IMR-90 (cell line): ENCODE measurements at regions not wholly inside any gene's neighbourhood (a gene's known extent, or its start where the extent isn't known, plus 50 kb on each side); places are given as distances from the start of the nearest gene placed in this dataset.

Experiments
- ATAC-seq: fragments of 200-7000 bp; cut with Tn5 transposase; 2 replicates; pipeline ENCODE4 v1.9.1; 2020; ENCODE audit warnings: low read depth, mild to moderate bottlenecking, moderate library complexity
- BruUV-seq: library from RNA; stranded (reverse); fragments of 400-500 nt; replicated peaks from 2 replicates; lab custom pipeline; 2021; lab: Mats Ljungman, UMichigan
- CTCF ChIA-PET: fragments of 300-600 bp; formaldehyde crosslinking; extraction: SDS; loops from one replicate; lab custom pipeline; 2021; ENCODE audit warnings: antibody characterized with exemption; lab: Yijun Ruan, JAX
- POLR2A ChIA-PET: fragments of 300-600 bp; sonication (Branson Sonifier 250); formaldehyde crosslinking; loops from one replicate; lab custom pipeline; 2022; ENCODE audit warnings: antibody characterized with exemption; ENCODE audit not compliant: unreplicated experiment; lab: Charles Lee
- DNase-seq: peaks from one replicate; pipeline ENCODE4 v3.0.0; 2013
- H2AFZ ChIP-seq: replicated peaks from 2 replicates; pipeline ENCODE3; 2013; ENCODE audit warnings: low read length, mild to moderate bottlenecking; ENCODE audit not compliant: poor library complexity
- H2AK5ac ChIP-seq: 2 replicates; pipeline ENCODE4 v1.6.1; 2013; ENCODE audit warnings: low read depth, low read length, inconsistent platforms
- H2AK9ac ChIP-seq: replicated peaks from 2 replicates; pipeline ENCODE3; 2013; ENCODE audit warnings: mild to moderate bottlenecking, low read depth, low read length, moderate library complexity; ENCODE audit not compliant: poor library complexity
- H2BK120ac ChIP-seq: 2 replicates; pipeline ENCODE4 v1.6.1; 2013; ENCODE audit warnings: low read depth, low read length, inconsistent platforms
- H2BK15ac ChIP-seq: 3 replicates; pipeline ENCODE4 v1.6.1; 2013; ENCODE audit warnings: low read depth, low read length, inconsistent platforms
- H2BK20ac ChIP-seq: 2 replicates; pipeline ENCODE4 v1.6.1; 2013; ENCODE audit warnings: low read depth, mild to moderate bottlenecking, inconsistent platforms, low read length, moderate library complexity
- H2BK5ac ChIP-seq: 2 replicates; pipeline ENCODE4 v1.6.1; 2013; ENCODE audit warnings: mild to moderate bottlenecking, low read depth, low read length, inconsistent platforms; ENCODE audit not compliant: poor library complexity, severe bottlenecking
- H3K14ac ChIP-seq: replicated peaks from 2 replicates; pipeline ENCODE4 v1.6.1; 2013; ENCODE audit warnings: low read depth, low read length, inconsistent platforms
- H3K18ac ChIP-seq: 2 replicates; pipeline ENCODE4 v1.6.1; 2013; ENCODE audit warnings: low read depth, low read length, control low read depth
- H3K23ac ChIP-seq: 2 replicates; pipeline ENCODE4 v1.6.1; 2013; ENCODE audit warnings: low read depth, low read length, inconsistent platforms
- H3K27ac ChIP-seq: 2 replicates; pipeline ENCODE4 v1.5.1; 2013; ENCODE audit warnings: mild to moderate bottlenecking, control low read depth, low read length; ENCODE audit not compliant: insufficient read depth
- H3K27me3 ChIP-seq: 2 replicates; pipeline ENCODE4 v1.6.1; 2013; ENCODE audit warnings: low read length; ENCODE audit not compliant: control insufficient read depth, insufficient read depth
- H3K36me3 ChIP-seq: 2 replicates; pipeline ENCODE4 v1.6.1; 2013; ENCODE audit warnings: low read length, mixed read lengths; ENCODE audit not compliant: control insufficient read depth, insufficient read depth
- H3K4ac ChIP-seq: 2 replicates; pipeline ENCODE4 v1.6.1; 2013; ENCODE audit warnings: low read depth, low read length, inconsistent platforms
- H3K4me1 ChIP-seq: 2 replicates; pipeline ENCODE4 v1.6.1; 2013; ENCODE audit warnings: low read length, mixed read lengths; ENCODE audit not compliant: control insufficient read depth, insufficient read depth
- H3K4me2 ChIP-seq: 2 replicates; pipeline ENCODE4 v1.6.1; 2013; ENCODE audit warnings: low read depth, mild to moderate bottlenecking, control low read depth, low read length, moderate library complexity
- H3K4me3 ChIP-seq: 2 replicates; pipeline ENCODE4 v1.5.1; 2013; ENCODE audit warnings: low read depth, mild to moderate bottlenecking, control low read depth, low read length, moderate library complexity; ENCODE audit not compliant: insufficient read depth
- H3K56ac ChIP-seq: 2 replicates; pipeline ENCODE4 v1.6.1; 2013; ENCODE audit warnings: low read length, inconsistent platforms; ENCODE audit not compliant: insufficient read depth; ENCODE audit errors: extremely low read depth
- H3K79me1 ChIP-seq, 2 experiments: 2 replicates each; pipeline ENCODE4 v1.6.1; 2013; ENCODE audit warnings: low read length in 2 of 2, inconsistent platforms in 1 of 2, low read depth in 1 of 2
- H3K9ac ChIP-seq: 2 replicates; pipeline ENCODE4 v1.6.1; 2013; ENCODE audit warnings: low read depth, low read length, control low read depth
- H3K9me1 ChIP-seq: 2 replicates; pipeline ENCODE4 v1.6.1; 2013; ENCODE audit warnings: low read length, inconsistent platforms; ENCODE audit not compliant: insufficient read depth
- H3K9me3 ChIP-seq: 2 replicates; pipeline ENCODE4 v1.6.1; 2013; ENCODE audit warnings: low read length; ENCODE audit not compliant: control insufficient read depth, insufficient read depth
- H4K20me1 ChIP-seq: 2 replicates; pipeline ENCODE4 v1.6.1; 2013; ENCODE audit warnings: low read length, inconsistent platforms; ENCODE audit not compliant: insufficient read depth
- H4K5ac ChIP-seq: 2 replicates; pipeline ENCODE4 v1.6.1; 2013; ENCODE audit warnings: mild to moderate bottlenecking, low read depth, low read length, control low read depth
- H4K8ac ChIP-seq, 2 experiments: 2 replicates each; pipeline ENCODE4 v1.6.1; 2013; ENCODE audit warnings: low read depth in 2 of 2, low read length in 2 of 2, control low read depth in 1 of 2, inconsistent platforms in 1 of 2
- H4K91ac ChIP-seq: 2 replicates; pipeline ENCODE4 v1.6.1; 2013; ENCODE audit warnings: low read depth, low read length, inconsistent platforms; ENCODE audit not compliant: insufficient read depth
- BHLHE40 ChIP-seq: fragments of 150-350 bp; IDR thresholded peaks from 2 replicates; pipeline ENCODE4 v1.6.1; 2016; ENCODE audit warnings: mild to moderate bottlenecking, low read depth, low read length
- CEBPB ChIP-seq: IDR thresholded peaks from 2 replicates; pipeline ENCODE4 v1.6.1; 2012; ENCODE audit warnings: low read depth, low read length, improper control_type of control experiment
- CHD1 ChIP-seq: IDR thresholded peaks from 2 replicates; pipeline ENCODE4 v1.6.1; 2012; ENCODE audit warnings: low read depth, low read length, improper control_type of control experiment
- CTCF ChIP-seq: conservative IDR thresholded peaks from 2 replicates; pipeline ENCODE4 v1.5.1; 2012; ENCODE audit warnings: mild to moderate bottlenecking, low read depth, low read length, improper control_type of control experiment
- ELK1 ChIP-seq: fragments of 150-350 bp; IDR thresholded peaks from 2 replicates; pipeline ENCODE4 v1.6.1; 2016; ENCODE audit warnings: low read depth, mild to moderate bottlenecking, low read length, moderate library complexity, borderline replicate concordance
- FOS ChIP-seq: fragments of 150-350 bp; IDR thresholded peaks from 2 replicates; pipeline ENCODE4 v1.6.1; 2016; ENCODE audit warnings: low read depth, low read length
- MAFK ChIP-seq: IDR thresholded peaks from 2 replicates; pipeline ENCODE4 v1.6.1; 2012; ENCODE audit warnings: low read depth, low read length, improper control_type of control experiment
- MAZ ChIP-seq: IDR thresholded peaks from 2 replicates; pipeline ENCODE4 v1.6.1; 2012; ENCODE audit warnings: low read depth, mild to moderate bottlenecking, low read length, improper control_type of control experiment, moderate library complexity, borderline replicate concordance
- MXI1 ChIP-seq: IDR thresholded peaks from 2 replicates; pipeline ENCODE4 v1.6.1; 2012; ENCODE audit warnings: low read depth, mild to moderate bottlenecking, low read length, moderate library complexity, borderline replicate concordance
- NFE2L2 ChIP-seq: fragments of 150-350 bp; IDR thresholded peaks from 2 replicates; pipeline ENCODE4 v1.6.1; 2016; ENCODE audit warnings: low read depth, mild to moderate bottlenecking, low read length
- RAD21 ChIP-seq: IDR thresholded peaks from 2 replicates; pipeline ENCODE4 v1.6.1; 2012; ENCODE audit warnings: low read length, improper control_type of control experiment
- RCOR1 ChIP-seq: IDR thresholded peaks from 2 replicates; pipeline ENCODE4 v1.6.1; 2012; ENCODE audit warnings: mild to moderate bottlenecking, low read length, improper control_type of control experiment; ENCODE audit not compliant: insufficient replicate concordance
- RFX5 ChIP-seq: IDR thresholded peaks from 2 replicates; pipeline ENCODE4 v1.8.0; 2012; ENCODE audit warnings: low read depth, mild to moderate bottlenecking, low read length, moderate library complexity
- USF2 ChIP-seq: fragments of 150-350 bp; IDR thresholded peaks from 2 replicates; pipeline ENCODE4 v1.6.1; 2017; ENCODE audit warnings: mild to moderate bottlenecking, antibody characterized with exemption, low read length, low read depth
- WGBS, 2 experiments: methylation state at CpG; one replicate each; pipeline versions ENCODE4 v1.1.5 to v1.1.7; 2013; ENCODE audit warnings: missing lambda C conversion rate in 2 of 2; ENCODE audit not compliant: insufficient read length in 1 of 2; ENCODE audit errors: extremely low coverage in 2 of 2; 5-methylcytosine and 5-hydroxymethylcytosine counted together
- dilution Hi-C: fragments of 300-500 bp; cut with HindIII; formaldehyde crosslinking; loops from one replicate; pipeline ENCODE4 v1.14.3; 2018; ENCODE audit warnings: low sequenced_read_pairs; ENCODE audit not compliant: unreplicated experiment
- in situ Hi-C: fragments of 300-500 bp; cut with MboI; formaldehyde crosslinking; loops from 3 replicates; pipeline ENCODE4 v1.14.3; 2019; ENCODE audit warnings: low sequenced_read_pairs, inconsistent platforms, mixed read lengths
- intact Hi-C: fragments of 100-400 bp; cut with micrococcal nuclease; formaldehyde crosslinking; loops from 2 replicates; pipeline ENCODE4 v1.10.0; 2022

- dilution Hi-C loops (no loop called here), intact Hi-C loops (no loop called here), in situ Hi-C loops (loop anchor here (25.0 kb wide), 1 partner anchor 1962 kb away; no protein-coding TSS in a partner anchor)
- Histone ChIP-seq H4K91ac (no peak overlapping the region), H3K4me1 (no peaks in the 10 kb centered on the region), H3K9ac (no peak overlapping the region), H2BK120ac (no peak overlapping the region), H3K27ac (no peak overlapping the region), H3K4ac (no peak overlapping the region), H2BK15ac (no peak overlapping the region), H3K23ac (no peak overlapping the region), H3K18ac (no peak overlapping the region), H4K20me1 (no peaks in the 10 kb centered on the region), H3K36me3 (no peaks in the 10 kb centered on the region), H3K14ac (no peak overlapping the region), H3K4me2 (no peak overlapping the region), H3K9me1 (no peaks in the 10 kb centered on the region), H3K9me3 (no peaks in the 10 kb centered on the region; the same call in 1 of the 2 replicates), H2BK20ac (no peak overlapping the region), H4K5ac (no peak overlapping the region), H3K4me3 (no peak overlapping the region), H3K56ac (no peak overlapping the region), H2BK5ac (no peak overlapping the region), H2AFZ (no peak overlapping the region), H4K8ac (no peak overlapping the region), H3K79me1 (no peaks in the 10 kb centered on the region), H3K27me3 (no peaks in the 10 kb centered on the region; the same call in 1 of the 2 replicates), H2AK5ac (no peak overlapping the region), H2AK9ac (no peak overlapping the region)
- POLR2A ChIA-PET = no interaction called here
- 83% methylated on average over 4 of the region's 12 CpGs; no CpG with 5 or more reads in 1 of the 2 experiments for WGBS, 2 experiments
- ATAC-seq (no peak), DNase-seq (no peak)
- CTCF ChIA-PET = no interaction called here
- no TSS peak for BruUV-seq
- TF ChIP-seq ELK1 (no peak), NFE2L2 (no peak), RAD21 (no peak), MAZ (no peak), CEBPB (no peak), RFX5 (no peak), CHD1 (no peak), BHLHE40 (no peak), MXI1 (no peak), RCOR1 (no peak), CTCF (no peak), FOS (no peak), MAFK (no peak), USF2 (no peak)
These were observed 232.1 kb downstream of the SOX11 start for GRCh38 chr2:5923957-5924945.
